ENCODE measurements at regions not wholly inside any gene's neighbourhood (a gene's known extent, or its start where the extent isn't known, plus 50 kb on each side); places are given as distances from the start of the nearest gene placed in this dataset.

GRCh38 chr12:113619202-113619601, 147.5 kb upstream of the LHX5 start:
- DNase-seq (ENCODE audit: low read depth): no peak

GRCh38 chr12:113613414-113613813, 141.7 kb upstream of the LHX5 start:
- DNase-seq (ENCODE audit: low read depth): no peak

GRCh38 chr12:113612793-113613192, 141.1 kb upstream of the LHX5 start:
- no peak for DNase-seq (ENCODE audit: low read depth)

GRCh38 chr12:113612076-113612728, 140.5 kb upstream of the LHX5 start:
- no peak for DNase-seq (ENCODE audit: low read depth)

GRCh38 chr12:113611652-113612051, 140.0 kb upstream of the LHX5 start:
- DNase-seq (ENCODE audit: low read depth): no peak

GRCh38 chr12:113610698-113611097, 139.0 kb upstream of the LHX5 start:
- no peak for DNase-seq (ENCODE audit: low read depth)

- no peak for DNase-seq (ENCODE audit: low read depth)
Measured at GRCh38 chr12:113609692-113610469, 138.2 kb upstream of the LHX5 start.

- DNase-seq (ENCODE audit: low read depth): no peak
Measured at GRCh38 chr12:113604666-113605065, 133.0 kb upstream of the LHX5 start.

- no peak for DNase-seq (ENCODE audit: low read depth)
Measured at GRCh38 chr12:113601656-113602263, 130.1 kb upstream of the LHX5 start.

GRCh38 chr12:113598815-113599406, 127.2 kb upstream of the LHX5 start:
- no peak for DNase-seq (ENCODE audit: low read depth)

- DNase-seq (ENCODE audit: low read depth): no peak
Measured at GRCh38 chr12:113594967-113595366, 123.3 kb upstream of the LHX5 start.

GRCh38 chr12:113591480-113591974, 119.9 kb upstream of the LHX5 start:
- DNase-seq (ENCODE audit: low read depth): no peak

GRCh38 chr12:113589437-113589836, 117.8 kb upstream of the LHX5 start:
- no peak for DNase-seq (ENCODE audit: low read depth)

- no peak for DNase-seq (ENCODE audit: low read depth)
Measured at GRCh38 chr12:113587720-113588119, 116.0 kb upstream of the LHX5 start.

GRCh38 chr12:113586461-113586860, 114.8 kb upstream of the LHX5 start:
- DNase-seq (ENCODE audit: low read depth): no peak

GRCh38 chr12:113582521-113583218, 111.0 kb upstream of the LHX5 start:
- DNase-seq (ENCODE audit: low read depth): no peak

- DNase-seq (ENCODE audit: low read depth): no peak
Measured at GRCh38 chr12:113581342-113581741, 109.7 kb upstream of the LHX5 start.

GRCh38 chr12:113580437-113580836, 108.8 kb upstream of the LHX5 start:
- no peak for DNase-seq (ENCODE audit: low read depth)

- DNase-seq (ENCODE audit: low read depth): no peak
Measured at GRCh38 chr12:113577464-113578129, 105.9 kb upstream of the LHX5 start.

GRCh38 chr12:113575386-113575785, 103.7 kb upstream of the LHX5 start:
- DNase-seq (ENCODE audit: low read depth): no peak

GRCh38 chr12:113573148-113573547, 101.5 kb upstream of the LHX5 start:
- no peak for DNase-seq (ENCODE audit: low read depth)

GRCh38 chr12:113571713-113572112, 100.0 kb upstream of the LHX5 start:
- no peak for DNase-seq (ENCODE audit: low read depth)

Measured in stromal cell of bone marrow (primary cell).